GM10248 (cell line): ENCODE measurements at regions not wholly inside any gene's neighbourhood (a gene's known extent, or its start where the extent isn't known, plus 50 kb on each side); places are given as distances from the start of the nearest gene placed in this dataset.

Source experiments
- CTCF ChIA-PET: fragments of 300-600 bp; sonication (Branson Sonifier 250); formaldehyde crosslinking; extraction: SDS; loops from one replicate; lab custom pipeline; 2021; ENCODE audit warnings: antibody characterized with exemption; lab: Yijun Ruan, JAX
- POLR2A ChIA-PET: fragments of 350-650 bp; sonication (Branson Sonifier 250); formaldehyde crosslinking; extraction: SDS; loops from one replicate; lab custom pipeline; 2020; ENCODE audit warnings: antibody characterized with exemption; lab: Yijun Ruan, JAX
- DNase-seq: peaks from one replicate; pipeline ENCODE4 v3.0.0; 2012; ENCODE audit errors: extremely low spot score
- CTCF ChIP-seq: IDR thresholded peaks from 2 replicates; pipeline ENCODE4 v1.5.1; 2012; ENCODE audit warnings: mild to moderate bottlenecking, low read depth; ENCODE audit errors: extremely low read depth, missing control alignments, control extremely low read depth

DNA sequence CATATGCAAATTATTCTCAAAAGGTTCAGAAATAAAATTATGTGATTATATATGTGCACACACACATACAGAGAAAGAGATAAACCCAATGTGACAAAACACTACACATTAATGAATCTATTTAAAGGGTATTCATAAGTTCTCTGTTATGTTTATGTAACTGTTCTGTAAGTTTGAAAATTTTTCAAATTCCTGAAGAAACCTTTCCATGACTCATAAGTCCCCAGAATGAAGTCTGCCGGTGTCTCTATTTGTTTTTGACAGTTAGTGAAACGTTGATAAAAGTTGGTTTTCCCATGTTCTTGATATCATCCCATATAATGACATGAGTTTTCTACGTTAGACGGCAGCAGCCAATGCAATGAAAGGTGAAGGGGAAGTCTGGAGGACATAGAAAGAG, 199.5 kb upstream of the PUM3 start:
- DNase-seq = no peak
- no peak for TF ChIP-seq CTCF
- ChIA-PET CTCF (interaction anchor here (1.0 kb wide), 1 partner anchor 16 kb away, joined by 3 read pairs; no protein-coding TSS in a partner anchor), POLR2A (no interaction called here)

DNA sequence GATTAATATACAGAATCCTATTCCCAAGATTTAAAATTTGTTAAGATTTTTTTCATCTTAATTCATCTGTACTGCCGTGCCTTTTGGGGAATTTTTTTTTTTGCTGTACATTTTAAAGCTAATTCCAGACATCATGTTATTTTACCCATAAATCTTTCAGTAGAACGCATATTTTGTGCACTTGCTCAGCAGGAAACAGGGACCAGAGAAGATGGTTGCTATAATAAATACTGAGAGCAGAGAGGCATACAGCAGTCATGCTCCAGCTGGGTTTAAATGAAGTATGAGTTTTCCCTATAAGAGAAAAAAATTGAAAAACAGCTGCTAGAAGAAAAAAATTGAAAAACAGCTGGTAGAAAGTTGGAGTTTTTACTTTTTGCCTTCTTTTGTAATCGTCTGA, 196.9 kb upstream of the PUM3 start:
- CTCF ChIA-PET = interaction anchor here (0.6 to 2.3 kb wide), 3 partner anchors 17 to 1326 kb away, joined by 3 to 6 read pairs (median 3); no protein-coding TSS in a partner anchor

DNA sequence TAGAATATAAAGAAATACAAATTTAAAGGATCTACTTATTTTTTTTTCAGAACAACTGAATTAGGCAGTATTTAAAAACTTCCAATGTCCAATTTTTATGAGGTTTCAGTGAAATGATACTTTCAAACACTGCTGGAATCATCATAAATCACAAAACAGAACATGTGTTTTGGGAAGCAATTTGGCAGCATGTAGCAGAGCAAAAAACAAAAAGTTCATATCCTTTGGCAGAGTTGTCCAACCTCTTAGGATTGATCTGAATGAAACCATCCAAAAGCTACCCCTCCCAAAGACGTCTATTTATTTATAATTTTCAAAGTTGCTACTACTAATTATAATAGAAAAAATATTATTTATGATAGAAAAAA, 192.4 kb upstream of the PUM3 start:
- TF ChIP-seq CTCF = no peak
- ChIA-PET POLR2A (no interaction called here), CTCF (no interaction called here)
- no peak for DNase-seq

More for the DNA sequence above, 196.9 kb upstream of the PUM3 start:
- no peak for TF ChIP-seq CTCF
- DNase-seq = no peak
- POLR2A ChIA-PET = no interaction called here

GRCh38 chr9:3035579-3036332, 191.9 kb upstream of the PUM3 start:
- DNase-seq = no peak
- CTCF ChIA-PET = no interaction called here
- no peak for TF ChIP-seq CTCF
- POLR2A ChIA-PET = no interaction called here

DNA sequence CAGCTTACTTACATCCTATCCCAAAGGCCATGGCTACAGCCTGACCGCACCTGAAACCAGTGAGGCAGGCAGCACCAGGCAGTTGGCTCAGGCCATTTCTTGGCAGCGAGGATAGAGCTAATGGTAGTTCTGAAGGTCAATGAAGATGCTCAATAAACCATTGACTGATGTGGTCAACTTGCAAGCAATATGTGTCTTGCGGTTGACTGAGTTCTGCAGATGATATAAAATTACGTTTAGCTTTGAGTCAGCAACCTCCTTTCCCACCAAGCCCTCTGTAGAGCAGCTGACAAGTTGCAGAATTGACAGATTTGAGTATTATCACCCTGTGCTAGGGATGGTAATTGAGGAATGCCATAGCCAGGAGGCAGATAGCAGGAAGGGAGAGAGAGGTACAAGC, 189.0 kb upstream of the PUM3 start:
- no peak for DNase-seq
- TF ChIP-seq CTCF = no peak
- ChIA-PET CTCF (interaction anchor here (1.1 to 2.5 kb wide), 2 partner anchors 9 to 12 kb away, joined by 3 to 5 read pairs; no protein-coding TSS in a partner anchor), POLR2A (no interaction called here)

DNA sequence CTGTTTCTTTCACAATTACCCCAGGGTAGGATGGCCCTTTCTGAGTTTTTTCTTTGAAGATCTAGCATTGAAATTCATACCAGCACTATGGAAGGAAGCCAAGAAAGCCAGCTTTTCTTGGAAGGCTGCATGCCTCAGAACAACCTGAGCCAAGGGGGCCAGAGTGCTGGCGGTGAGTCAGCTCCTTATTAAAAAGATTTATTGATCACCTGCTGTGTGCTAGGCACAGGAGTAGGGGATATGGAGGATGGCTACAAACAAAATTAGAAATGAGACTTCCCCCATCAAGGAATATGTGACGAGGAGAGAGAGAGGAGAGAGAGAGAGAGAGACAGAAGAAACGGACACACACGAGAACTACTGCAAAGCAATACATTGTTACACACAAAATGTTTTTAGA, 184.6 kb upstream of the PUM3 start:
- CTCF ChIA-PET = interaction anchor here (1.4 to 1.5 kb wide), 3 partner anchors 15 to 31 kb away, joined by 3 to 4 read pairs (median 3); no protein-coding TSS in a partner anchor
- POLR2A ChIA-PET = no interaction called here
- no peak for TF ChIP-seq CTCF
- DNase-seq = no peak
